ENCODE measurements at regions not wholly inside any gene's neighbourhood (a gene's known extent, or its start where the extent isn't known, plus 50 kb on each side); places are given as distances from the start of the nearest gene placed in this dataset.

DNA sequence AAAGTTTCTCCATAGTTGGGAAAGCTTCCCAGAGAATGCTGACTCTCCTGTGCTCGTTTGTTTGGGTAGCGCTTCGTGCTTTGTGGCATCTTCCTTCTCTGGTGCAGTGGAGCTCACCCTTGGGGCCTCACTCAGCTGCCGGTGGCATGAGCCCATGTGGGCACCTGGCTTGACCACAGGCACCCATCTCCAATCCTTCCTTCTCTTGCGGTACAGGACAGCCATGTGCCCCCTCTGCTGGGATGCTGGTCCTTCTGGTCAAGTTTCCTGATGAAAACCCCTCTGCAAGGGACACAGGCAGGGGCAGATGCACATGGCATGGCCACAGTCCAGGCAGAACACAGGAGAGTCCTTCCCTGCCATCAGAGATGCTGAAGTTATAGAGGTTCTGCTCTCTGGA is 555.9 kb upstream of the HS6ST1 start:
- H3K4me1 ChIP-seq (ENCODE audit: insufficient read depth, low read length) = peaks cover 8% of the 10 kb centered on the region
- no peak overlapping the region for H3K9ac ChIP-seq (ENCODE audit: low read depth, low read length)

DNA sequence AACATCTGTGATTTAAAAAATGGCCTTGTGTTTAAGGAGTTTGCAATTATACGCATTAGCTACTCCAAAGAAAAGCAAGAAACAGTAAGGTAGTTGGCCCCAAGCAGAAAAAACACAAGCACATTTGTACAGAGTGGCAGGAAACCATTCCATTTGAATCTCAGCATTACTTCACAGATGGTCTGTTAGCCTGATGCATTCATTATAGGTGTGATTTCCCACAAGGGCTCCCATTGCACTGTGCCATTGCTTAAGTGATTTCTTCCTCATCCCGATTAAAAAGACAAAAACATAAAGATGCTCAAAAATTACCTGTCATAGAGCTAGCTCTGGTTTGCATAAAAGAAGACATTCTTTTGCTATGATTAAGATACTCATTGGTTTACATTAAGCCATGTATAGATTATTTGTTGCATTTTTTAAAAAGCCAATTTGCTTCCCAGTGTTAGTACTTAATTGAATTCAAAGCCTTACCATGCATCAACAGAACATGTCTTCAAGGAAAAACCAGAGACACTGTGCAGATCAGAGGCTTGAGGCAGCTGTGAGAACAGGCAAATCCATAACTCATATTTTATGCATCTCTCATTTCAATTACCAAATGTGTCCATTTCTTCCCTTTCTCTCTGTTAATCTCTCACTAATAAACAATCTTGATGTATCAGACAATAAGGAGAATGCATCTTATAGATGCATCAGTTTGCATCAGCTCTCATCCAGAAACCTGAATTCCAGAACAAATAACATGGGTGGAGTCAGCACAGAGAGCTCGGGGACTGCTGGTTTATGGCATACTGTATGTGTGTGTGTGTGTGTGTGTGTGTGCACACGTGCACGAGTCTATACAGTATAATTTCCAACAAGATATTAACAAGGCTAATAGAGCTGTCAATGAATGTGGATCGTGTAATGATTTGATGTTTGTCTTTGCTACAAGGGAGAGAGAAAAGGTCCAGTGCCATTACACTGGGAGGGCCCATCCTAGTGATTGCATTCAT is 558.6 kb upstream of the HS6ST1 start:
- Histone ChIP-seq H3K27ac (ENCODE audit: low read length) (no peak overlapping the region), H3K36me3 (ENCODE audit: insufficient read depth, low read depth, low read length) (no peaks in the 10 kb centered on the region), H3K9ac (ENCODE audit: low read depth, low read length) (no peak overlapping the region), H3K4me1 (ENCODE audit: insufficient read depth, low read length) (peaks cover 9% of the 10 kb centered on the region), H3K27me3 (ENCODE audit: insufficient read depth, low read length) (no peaks in the 10 kb centered on the region), H3K4me3 (ENCODE audit: low read length) (no peak overlapping the region), H3K9me3 (ENCODE audit: insufficient read depth, low read depth, low read length) (no peaks in the 10 kb centered on the region)

More for the DNA sequence above, 555.9 kb upstream of the HS6ST1 start:
- no peak overlapping the region for H3K4me3 ChIP-seq (ENCODE audit: low read length)
- no peaks in the 10 kb centered on the region for H3K27me3 ChIP-seq (ENCODE audit: insufficient read depth, low read length)
- H3K27ac ChIP-seq (ENCODE audit: low read length) = no peak overlapping the region
- no peaks in the 10 kb centered on the region for H3K9me3 ChIP-seq (ENCODE audit: insufficient read depth, low read depth, low read length)
- H3K36me3 ChIP-seq (ENCODE audit: insufficient read depth, low read depth, low read length) = no peaks in the 10 kb centered on the region

GRCh38 chr2:128879161-128879560 is 560.5 kb upstream of the HS6ST1 start:
- Histone ChIP-seq H3K27me3 (ENCODE audit: insufficient read depth, low read length) (no peaks in the 10 kb centered on the region), H3K27ac (ENCODE audit: low read length) (no peak overlapping the region), H3K9ac (ENCODE audit: low read depth, low read length) (no peak overlapping the region), H3K36me3 (ENCODE audit: insufficient read depth, low read depth, low read length) (no peaks in the 10 kb centered on the region), H3K4me3 (ENCODE audit: low read length) (no peak overlapping the region), H3K4me1 (ENCODE audit: insufficient read depth, low read length) (peaks cover 9% of the 10 kb centered on the region), H3K9me3 (ENCODE audit: insufficient read depth, low read depth, low read length) (no peaks in the 10 kb centered on the region)

GRCh38 chr2:128894896-128895295 is 576.2 kb upstream of the HS6ST1 start:
- no peak overlapping the region for H3K9ac ChIP-seq (ENCODE audit: low read depth, low read length)
- H3K36me3 ChIP-seq (ENCODE audit: insufficient read depth, low read depth, low read length) = no peaks in the 10 kb centered on the region
- H3K4me3 ChIP-seq (ENCODE audit: low read length) = no peak overlapping the region
- H3K9me3 ChIP-seq (ENCODE audit: insufficient read depth, low read depth, low read length) = no peaks in the 10 kb centered on the region
- H3K4me1 ChIP-seq (ENCODE audit: insufficient read depth, low read length) = peaks cover 4% of the 10 kb centered on the region; the same call in 1 of the 2 replicates
- no peak overlapping the region for H3K27ac ChIP-seq (ENCODE audit: low read length)
- no peaks in the 10 kb centered on the region for H3K27me3 ChIP-seq (ENCODE audit: insufficient read depth, low read length)

GRCh38 chr2:128901572-128902391 is 583.1 kb upstream of the HS6ST1 start:
- H3K27ac ChIP-seq (ENCODE audit: low read length) = no peak overlapping the region
- H3K4me3 ChIP-seq (ENCODE audit: low read length) = no peak overlapping the region
- H3K9ac ChIP-seq (ENCODE audit: low read depth, low read length) = no peak overlapping the region
- no peaks in the 10 kb centered on the region for H3K27me3 ChIP-seq (ENCODE audit: insufficient read depth, low read length)
- H3K9me3 ChIP-seq (ENCODE audit: insufficient read depth, low read depth, low read length) = no peaks in the 10 kb centered on the region
- H3K36me3 ChIP-seq (ENCODE audit: insufficient read depth, low read depth, low read length) = no peaks in the 10 kb centered on the region
- no peaks in the 10 kb centered on the region for H3K4me1 ChIP-seq (ENCODE audit: insufficient read depth, low read length)

DNA sequence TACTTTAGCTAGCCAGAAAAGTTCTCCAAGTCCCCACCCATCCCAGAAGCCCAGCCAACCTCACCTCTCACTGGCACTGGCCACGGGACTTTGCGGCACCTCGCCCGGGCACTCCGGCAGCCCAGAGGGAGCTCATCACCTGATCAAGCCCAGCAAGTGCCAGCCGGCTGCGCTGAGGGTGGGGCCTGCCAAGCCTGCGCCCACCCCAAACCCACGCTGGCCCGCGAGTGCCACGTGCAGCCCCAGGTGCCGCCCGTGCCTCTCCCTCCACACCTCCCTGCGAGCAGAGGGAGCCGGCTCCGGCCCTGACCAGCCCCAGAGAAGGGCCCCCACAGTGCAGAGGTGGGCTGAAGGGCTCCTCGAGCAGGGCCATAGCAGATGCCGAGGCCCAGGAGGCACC is 585.0 kb upstream of the HS6ST1 start:
- Histone ChIP-seq H3K36me3 (ENCODE audit: insufficient read depth, low read depth, low read length) (no peaks in the 10 kb centered on the region), H3K27ac (ENCODE audit: low read length) (no peak overlapping the region), H3K27me3 (ENCODE audit: insufficient read depth, low read length) (no peaks in the 10 kb centered on the region), H3K4me3 (ENCODE audit: low read length) (no peak overlapping the region), H3K9ac (ENCODE audit: low read depth, low read length) (no peak overlapping the region), H3K9me3 (ENCODE audit: insufficient read depth, low read depth, low read length) (no peaks in the 10 kb centered on the region), H3K4me1 (ENCODE audit: insufficient read depth, low read length) (no peaks in the 10 kb centered on the region)

GRCh38 chr2:128911276-128911675 is 592.6 kb upstream of the HS6ST1 start:
- Histone ChIP-seq H3K4me1 (ENCODE audit: insufficient read depth, low read length) (no peaks in the 10 kb centered on the region), H3K36me3 (ENCODE audit: insufficient read depth, low read depth, low read length) (no peaks in the 10 kb centered on the region), H3K9me3 (ENCODE audit: insufficient read depth, low read depth, low read length) (no peaks in the 10 kb centered on the region; the same call in 1 of the 2 replicates), H3K27me3 (ENCODE audit: insufficient read depth, low read length) (no peaks in the 10 kb centered on the region), H3K9ac (ENCODE audit: low read depth, low read length) (no peak overlapping the region), H3K27ac (ENCODE audit: low read length) (no peak overlapping the region), H3K4me3 (ENCODE audit: low read length) (no peak overlapping the region)

GRCh38 chr2:128914320-128914719 is 595.7 kb upstream of the HS6ST1 start:
- Histone ChIP-seq H3K9ac (ENCODE audit: low read depth, low read length) (no peak overlapping the region), H3K36me3 (ENCODE audit: insufficient read depth, low read depth, low read length) (no peaks in the 10 kb centered on the region), H3K4me1 (ENCODE audit: insufficient read depth, low read length) (no peaks in the 10 kb centered on the region), H3K27me3 (ENCODE audit: insufficient read depth, low read length) (no peaks in the 10 kb centered on the region), H3K27ac (ENCODE audit: low read length) (no peak overlapping the region), H3K9me3 (ENCODE audit: insufficient read depth, low read depth, low read length) (peaks cover 4% of the 10 kb centered on the region; the same call in 1 of the 2 replicates), H3K4me3 (ENCODE audit: low read length) (no peak overlapping the region)

- Histone ChIP-seq H3K4me3 (ENCODE audit: low read length) (no peak overlapping the region), H3K4me1 (ENCODE audit: insufficient read depth, low read length) (no peaks in the 10 kb centered on the region), H3K27me3 (ENCODE audit: insufficient read depth, low read length) (no peaks in the 10 kb centered on the region), H3K9me3 (ENCODE audit: insufficient read depth, low read depth, low read length) (peaks cover 4% of the 10 kb centered on the region; the same call in 1 of the 2 replicates), H3K9ac (ENCODE audit: low read depth, low read length) (no peak overlapping the region), H3K27ac (ENCODE audit: low read length) (no peak overlapping the region), H3K36me3 (ENCODE audit: insufficient read depth, low read depth, low read length) (no peaks in the 10 kb centered on the region)
These were observed 603.1 kb upstream of the HS6ST1 start for GRCh38 chr2:128921751-128922150.

- Histone ChIP-seq H3K4me3 (ENCODE audit: low read length) (no peak overlapping the region), H3K9me3 (ENCODE audit: insufficient read depth, low read depth, low read length) (peaks cover 4% of the 10 kb centered on the region; the same call in 1 of the 2 replicates), H3K4me1 (ENCODE audit: insufficient read depth, low read length) (no peaks in the 10 kb centered on the region), H3K27me3 (ENCODE audit: insufficient read depth, low read length) (no peaks in the 10 kb centered on the region), H3K9ac (ENCODE audit: low read depth, low read length) (no peak overlapping the region), H3K27ac (ENCODE audit: low read length) (no peak overlapping the region), H3K36me3 (ENCODE audit: insufficient read depth, low read depth, low read length) (no peaks in the 10 kb centered on the region)
These were observed 603.5 kb upstream of the HS6ST1 start for GRCh38 chr2:128922154-128922553.

DNA sequence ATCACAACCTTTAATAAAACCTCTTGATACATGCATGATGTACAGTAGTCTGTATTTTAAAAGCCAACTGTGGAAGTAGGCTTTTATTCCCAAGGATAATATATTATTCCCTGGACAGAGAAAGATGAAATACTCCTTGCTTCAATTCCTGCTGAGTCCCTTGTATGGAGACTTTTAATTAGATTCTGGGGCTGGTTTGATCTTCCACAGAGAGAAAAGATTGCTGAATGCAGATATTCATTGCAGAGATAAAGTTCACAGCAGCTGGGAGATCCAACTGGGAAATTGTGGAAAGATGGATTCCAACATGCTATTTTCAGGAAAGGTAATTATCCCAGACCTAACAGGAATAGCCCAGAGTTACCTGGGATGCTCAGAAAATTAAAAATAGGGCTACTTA is 607.0 kb upstream of the HS6ST1 start:
- Histone ChIP-seq H3K27me3 (ENCODE audit: insufficient read depth, low read length) (no peaks in the 10 kb centered on the region), H3K27ac (ENCODE audit: low read length) (no peak overlapping the region), H3K4me3 (ENCODE audit: low read length) (no peak overlapping the region), H3K9ac (ENCODE audit: low read depth, low read length) (no peak overlapping the region), H3K9me3 (ENCODE audit: insufficient read depth, low read depth, low read length) (0 out of 2 replicates have a peak, but pooled peaks cover 4% of the 10 kb centered on the region), H3K36me3 (ENCODE audit: insufficient read depth, low read depth, low read length) (no peaks in the 10 kb centered on the region), H3K4me1 (ENCODE audit: insufficient read depth, low read length) (no peaks in the 10 kb centered on the region)
